H1 (cell line): ENCODE measurements at regions not wholly inside any gene's neighbourhood (a gene's known extent, or its start where the extent isn't known, plus 50 kb on each side); places are given as distances from the start of the nearest gene placed in this dataset.

Experiments used
- ATF2 ChIP-seq: IDR thresholded peaks from 2 replicates; pipeline ENCODE4 v1.6.1; 2012; ENCODE audit warnings: low read length, inconsistent platforms
- BACH1 ChIP-seq: IDR thresholded peaks from 2 replicates; pipeline ENCODE4 v1.6.1; 2012; ENCODE audit warnings: low read length, improper control_type of control experiment
- CHD1 ChIP-seq: IDR thresholded peaks from 2 replicates; pipeline ENCODE4 v1.6.1; 2012; ENCODE audit warnings: low read depth, low read length, improper control_type of control experiment
- HDAC2 ChIP-seq, 2 experiments: fragments of 300-600 bp in 1 of 2; sonication (generic) in 1 of 2; IDR thresholded peaks; 2 replicates each; pipeline ENCODE4 v1.6.1; 2011 to 2012; ENCODE audit warnings: low read depth in 2 of 2, low read length in 2 of 2, mild to moderate bottlenecking in 2 of 2, moderate library complexity in 2 of 2, borderline replicate concordance in 1 of 2, inconsistent platforms in 1 of 2
- JUN ChIP-seq: IDR thresholded peaks from 2 replicates; pipeline ENCODE4 v1.6.1; 2011; ENCODE audit warnings: low read depth, mild to moderate bottlenecking, improper control_type of control experiment, low read length
- NRF1 ChIP-seq: IDR thresholded peaks from 2 replicates; pipeline ENCODE4 v1.6.1; 2011; ENCODE audit warnings: mild to moderate bottlenecking, low read depth, low read length, improper control_type of control experiment
- POLR2AphosphoS5 ChIP-seq: IDR thresholded peaks from 2 replicates; pipeline ENCODE4 v1.6.1; 2011; ENCODE audit warnings: low read depth, low read length
- RNF2 ChIP-seq: fragments of 200-900, 300-1000 bp; sonication (generic); IDR thresholded peaks from 2 replicates; pipeline ENCODE4 v1.7.1; 2016; ENCODE audit warnings: borderline replicate concordance, low read depth, mild to moderate bottlenecking, antibody characterized with exemption, low read length; ENCODE audit not compliant: poor library complexity, severe bottlenecking; ENCODE audit errors: missing control alignments
- SUZ12 ChIP-seq: fragments of 200-600 bp; sonication (generic); IDR thresholded peaks from 2 replicates; pipeline ENCODE4 v1.6.1; 2012; ENCODE audit warnings: mild to moderate bottlenecking, inconsistent platforms, low read length, moderate library complexity, mixed read lengths
- TF ChIP-seq, protein P1 (sequence below): fragments of 300-600 bp; sonication (generic); IDR thresholded peaks from 2 replicates; pipeline ENCODE4 v1.7.1; 2012; ENCODE audit warnings: low read length, moderate library complexity, mild to moderate bottlenecking, inconsistent platforms; ENCODE audit not compliant: insufficient replicate concordance

DNA sequence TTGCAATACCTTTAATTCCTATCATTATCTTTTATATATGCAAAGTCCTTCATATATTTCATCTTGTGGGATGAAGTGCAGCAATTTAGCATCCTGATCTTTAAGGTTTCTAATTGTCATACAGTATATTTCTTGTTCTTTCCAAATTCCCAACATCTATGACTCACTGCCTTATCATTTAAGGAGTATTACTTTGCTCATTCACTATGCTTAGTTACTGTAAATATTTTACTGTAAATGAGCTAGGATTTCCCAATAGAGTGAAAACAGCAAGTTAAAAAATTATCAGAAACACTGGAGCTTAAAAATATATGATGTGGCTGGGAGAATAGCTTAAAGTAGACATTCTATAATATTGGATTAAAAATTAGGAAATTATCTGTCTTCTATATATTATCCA is 69.9 kb downstream of the SLITRK6 start (continued):
- TF ChIP-seq, protein P1, sequence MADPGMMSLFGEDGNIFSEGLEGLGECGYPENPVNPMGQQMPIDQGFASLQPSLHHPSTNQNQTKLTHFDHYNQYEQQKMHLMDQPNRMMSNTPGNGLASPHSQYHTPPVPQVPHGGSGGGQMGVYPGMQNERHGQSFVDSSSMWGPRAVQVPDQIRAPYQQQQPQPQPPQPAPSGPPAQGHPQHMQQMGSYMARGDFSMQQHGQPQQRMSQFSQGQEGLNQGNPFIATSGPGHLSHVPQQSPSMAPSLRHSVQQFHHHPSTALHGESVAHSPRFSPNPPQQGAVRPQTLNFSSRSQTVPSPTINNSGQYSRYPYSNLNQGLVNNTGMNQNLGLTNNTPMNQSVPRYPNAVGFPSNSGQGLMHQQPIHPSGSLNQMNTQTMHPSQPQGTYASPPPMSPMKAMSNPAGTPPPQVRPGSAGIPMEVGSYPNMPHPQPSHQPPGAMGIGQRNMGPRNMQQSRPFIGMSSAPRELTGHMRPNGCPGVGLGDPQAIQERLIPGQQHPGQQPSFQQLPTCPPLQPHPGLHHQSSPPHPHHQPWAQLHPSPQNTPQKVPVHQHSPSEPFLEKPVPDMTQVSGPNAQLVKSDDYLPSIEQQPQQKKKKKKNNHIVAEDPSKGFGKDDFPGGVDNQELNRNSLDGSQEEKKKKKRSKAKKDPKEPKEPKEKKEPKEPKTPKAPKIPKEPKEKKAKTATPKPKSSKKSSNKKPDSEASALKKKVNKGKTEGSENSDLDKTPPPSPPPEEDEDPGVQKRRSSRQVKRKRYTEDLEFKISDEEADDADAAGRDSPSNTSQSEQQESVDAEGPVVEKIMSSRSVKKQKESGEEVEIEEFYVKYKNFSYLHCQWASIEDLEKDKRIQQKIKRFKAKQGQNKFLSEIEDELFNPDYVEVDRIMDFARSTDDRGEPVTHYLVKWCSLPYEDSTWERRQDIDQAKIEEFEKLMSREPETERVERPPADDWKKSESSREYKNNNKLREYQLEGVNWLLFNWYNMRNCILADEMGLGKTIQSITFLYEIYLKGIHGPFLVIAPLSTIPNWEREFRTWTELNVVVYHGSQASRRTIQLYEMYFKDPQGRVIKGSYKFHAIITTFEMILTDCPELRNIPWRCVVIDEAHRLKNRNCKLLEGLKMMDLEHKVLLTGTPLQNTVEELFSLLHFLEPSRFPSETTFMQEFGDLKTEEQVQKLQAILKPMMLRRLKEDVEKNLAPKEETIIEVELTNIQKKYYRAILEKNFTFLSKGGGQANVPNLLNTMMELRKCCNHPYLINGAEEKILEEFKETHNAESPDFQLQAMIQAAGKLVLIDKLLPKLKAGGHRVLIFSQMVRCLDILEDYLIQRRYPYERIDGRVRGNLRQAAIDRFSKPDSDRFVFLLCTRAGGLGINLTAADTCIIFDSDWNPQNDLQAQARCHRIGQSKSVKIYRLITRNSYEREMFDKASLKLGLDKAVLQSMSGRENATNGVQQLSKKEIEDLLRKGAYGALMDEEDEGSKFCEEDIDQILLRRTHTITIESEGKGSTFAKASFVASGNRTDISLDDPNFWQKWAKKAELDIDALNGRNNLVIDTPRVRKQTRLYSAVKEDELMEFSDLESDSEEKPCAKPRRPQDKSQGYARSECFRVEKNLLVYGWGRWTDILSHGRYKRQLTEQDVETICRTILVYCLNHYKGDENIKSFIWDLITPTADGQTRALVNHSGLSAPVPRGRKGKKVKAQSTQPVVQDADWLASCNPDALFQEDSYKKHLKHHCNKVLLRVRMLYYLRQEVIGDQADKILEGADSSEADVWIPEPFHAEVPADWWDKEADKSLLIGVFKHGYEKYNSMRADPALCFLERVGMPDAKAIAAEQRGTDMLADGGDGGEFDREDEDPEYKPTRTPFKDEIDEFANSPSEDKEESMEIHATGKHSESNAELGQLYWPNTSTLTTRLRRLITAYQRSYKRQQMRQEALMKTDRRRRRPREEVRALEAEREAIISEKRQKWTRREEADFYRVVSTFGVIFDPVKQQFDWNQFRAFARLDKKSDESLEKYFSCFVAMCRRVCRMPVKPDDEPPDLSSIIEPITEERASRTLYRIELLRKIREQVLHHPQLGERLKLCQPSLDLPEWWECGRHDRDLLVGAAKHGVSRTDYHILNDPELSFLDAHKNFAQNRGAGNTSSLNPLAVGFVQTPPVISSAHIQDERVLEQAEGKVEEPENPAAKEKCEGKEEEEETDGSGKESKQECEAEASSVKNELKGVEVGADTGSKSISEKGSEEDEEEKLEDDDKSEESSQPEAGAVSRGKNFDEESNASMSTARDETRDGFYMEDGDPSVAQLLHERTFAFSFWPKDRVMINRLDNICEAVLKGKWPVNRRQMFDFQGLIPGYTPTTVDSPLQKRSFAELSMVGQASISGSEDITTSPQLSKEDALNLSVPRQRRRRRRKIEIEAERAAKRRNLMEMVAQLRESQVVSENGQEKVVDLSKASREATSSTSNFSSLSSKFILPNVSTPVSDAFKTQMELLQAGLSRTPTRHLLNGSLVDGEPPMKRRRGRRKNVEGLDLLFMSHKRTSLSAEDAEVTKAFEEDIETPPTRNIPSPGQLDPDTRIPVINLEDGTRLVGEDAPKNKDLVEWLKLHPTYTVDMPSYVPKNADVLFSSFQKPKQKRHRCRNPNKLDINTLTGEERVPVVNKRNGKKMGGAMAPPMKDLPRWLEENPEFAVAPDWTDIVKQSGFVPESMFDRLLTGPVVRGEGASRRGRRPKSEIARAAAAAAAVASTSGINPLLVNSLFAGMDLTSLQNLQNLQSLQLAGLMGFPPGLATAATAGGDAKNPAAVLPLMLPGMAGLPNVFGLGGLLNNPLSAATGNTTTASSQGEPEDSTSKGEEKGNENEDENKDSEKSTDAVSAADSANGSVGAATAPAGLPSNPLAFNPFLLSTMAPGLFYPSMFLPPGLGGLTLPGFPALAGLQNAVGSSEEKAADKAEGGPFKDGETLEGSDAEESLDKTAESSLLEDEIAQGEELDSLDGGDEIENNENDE: no peak
- TF ChIP-seq POLR2AphosphoS5 (no peak), SUZ12 (no peak), JUN (no peak), NRF1 (no peak), ATF2 (no peak), HDAC2 (IDR thresholded peaks at IDR 0.05; ENCODE audit: borderline replicate concordance in 1 of 2, low read depth in 2 of 2, low read length in 2 of 2) (no peak), RNF2 (no peak), BACH1 (no peak), CHD1 (no peak)
